Osteoblast (primary cell): ENCODE measurements at regions not wholly inside any gene's neighbourhood (a gene's known extent, or its start where the extent isn't known, plus 50 kb on each side); places are given as distances from the start of the nearest gene placed in this dataset.

ENCODE experiments used
- DNase-seq: peaks from one replicate; pipeline ENCODE4 v3.0.0; 2011; ENCODE audit warnings: low spot score, mixed read lengths; ENCODE audit not compliant: insufficient read length; ENCODE audit errors: missing footprints
- H2AFZ ChIP-seq: 2 replicates; pipeline ENCODE4 v1.6.0; 2011; ENCODE audit warnings: mild to moderate bottlenecking, low read length
- H3K27ac ChIP-seq: 2 replicates; pipeline ENCODE4 v1.5.1; 2011; ENCODE audit warnings: mild to moderate bottlenecking, low read depth, low read length, moderate library complexity
- H3K27me3 ChIP-seq: 2 replicates; pipeline ENCODE4 v1.6.0; 2012; ENCODE audit warnings: mild to moderate bottlenecking, control low read depth, inconsistent platforms, low read length, moderate library complexity; ENCODE audit not compliant: insufficient read depth
- H3K36me3 ChIP-seq: 2 replicates; pipeline ENCODE4 v1.5.1; 2011; ENCODE audit warnings: mild to moderate bottlenecking, low read length, control low read depth, moderate library complexity; ENCODE audit not compliant: insufficient read depth
- H3K4me1 ChIP-seq: 2 replicates; pipeline ENCODE4 v1.5.1; 2011; ENCODE audit warnings: mild to moderate bottlenecking, low read length, control low read depth, moderate library complexity; ENCODE audit not compliant: insufficient read depth
- H3K4me2 ChIP-seq: 2 replicates; pipeline ENCODE4 v1.6.0; 2011; ENCODE audit warnings: mild to moderate bottlenecking, low read length; ENCODE audit not compliant: insufficient read depth
- H3K4me3 ChIP-seq: fragments of 200-600 bp; sonication (generic); 3 replicates; pipeline ENCODE4 v1.5.1; 2012; ENCODE audit warnings: mild to moderate bottlenecking, low read length, inconsistent platforms; ENCODE audit not compliant: insufficient read depth
- H3K79me2 ChIP-seq: 2 replicates; pipeline ENCODE4 v1.6.0; 2012; ENCODE audit warnings: mild to moderate bottlenecking, low read length, control low read depth, inconsistent platforms; ENCODE audit not compliant: insufficient read depth
- H3K9me3 ChIP-seq: 2 replicates; pipeline ENCODE4 v1.5.1; 2011; ENCODE audit warnings: low read depth, low read length, control low read depth
- H4K20me1 ChIP-seq: 2 replicates; pipeline ENCODE4 v1.6.0; 2012; ENCODE audit warnings: mild to moderate bottlenecking, low read length, control low read depth; ENCODE audit not compliant: insufficient read depth
- CTCF ChIP-seq: IDR thresholded peaks from 2 replicates; pipeline ENCODE4 v1.5.1; 2011; ENCODE audit warnings: mild to moderate bottlenecking, low read depth, low read length, moderate library complexity; ENCODE audit errors: extremely low read depth

- Histone ChIP-seq H3K9me3 (no peaks in the 10 kb centered on the region), H3K4me2 (no peak overlapping the region), H3K27me3 (no peaks in the 10 kb centered on the region), H4K20me1 (no peaks in the 10 kb centered on the region), H2AFZ (no peak overlapping the region), H3K36me3 (no peaks in the 10 kb centered on the region), H3K79me2 (no peaks in the 10 kb centered on the region), H3K4me1 (no peaks in the 10 kb centered on the region), H3K4me3 (no peak overlapping the region), H3K27ac (no peak overlapping the region)
- DNase-seq = no peak
- no peak for TF ChIP-seq CTCF
Measured at GRCh38 chr13:87128036-87128435, 543.1 kb upstream of the SLITRK5 start.

- Histone ChIP-seq H3K4me1 (no peaks in the 10 kb centered on the region), H3K79me2 (no peaks in the 10 kb centered on the region), H4K20me1 (no peaks in the 10 kb centered on the region), H3K27me3 (no peaks in the 10 kb centered on the region), H3K9me3 (no peaks in the 10 kb centered on the region), H3K27ac (no peak overlapping the region), H3K4me3 (no peak overlapping the region), H3K36me3 (no peaks in the 10 kb centered on the region), H2AFZ (no peak overlapping the region), H3K4me2 (no peak overlapping the region)
- DNase-seq = peak; percentile 6
- TF ChIP-seq CTCF = no peak
Measured at GRCh38 chr13:87128491-87128890, 542.7 kb upstream of the SLITRK5 start.

GRCh38 chr13:87129602-87130300, 541.4 kb upstream of the SLITRK5 start:
- Histone ChIP-seq H3K4me3 (no peak overlapping the region), H3K9me3 (no peaks in the 10 kb centered on the region), H3K27ac (no peak overlapping the region), H2AFZ (no peak overlapping the region), H3K79me2 (no peaks in the 10 kb centered on the region), H3K4me2 (no peak overlapping the region), H3K36me3 (no peaks in the 10 kb centered on the region), H4K20me1 (no peaks in the 10 kb centered on the region), H3K27me3 (no peaks in the 10 kb centered on the region), H3K4me1 (no peaks in the 10 kb centered on the region)
- no peak for TF ChIP-seq CTCF
- DNase-seq = no peak

GRCh38 chr13:87130423-87130822, 540.7 kb upstream of the SLITRK5 start:
- Histone ChIP-seq H3K27ac (no peak overlapping the region), H3K9me3 (no peaks in the 10 kb centered on the region), H3K79me2 (no peaks in the 10 kb centered on the region), H2AFZ (no peak overlapping the region), H3K4me2 (no peak overlapping the region), H3K4me1 (no peaks in the 10 kb centered on the region), H4K20me1 (no peaks in the 10 kb centered on the region), H3K36me3 (no peaks in the 10 kb centered on the region), H3K4me3 (no peak overlapping the region), H3K27me3 (no peaks in the 10 kb centered on the region)
- no peak for TF ChIP-seq CTCF
- DNase-seq = no peak
